ENCODE measurements at regions not wholly inside any gene's neighbourhood (a gene's known extent, or its start where the extent isn't known, plus 50 kb on each side); places are given as distances from the start of the nearest gene placed in this dataset.
A peak's percentile ranks its signal among the peaks of the same experiment; 100 is the strongest.
"Not testable (repeated sequence)": the region's sequence is repeated elsewhere in the genome, so short reads cannot be mapped to it uniquely, and the experiment has no call there.

- DNase-seq (ENCODE audit: low read depth, low spot score): no peak
Observed at GRCh38 chr14:94836849-94837248, 66.9 kb upstream of the GSC start.

- no peak for DNase-seq (ENCODE audit: low read depth, low spot score)
Observed at GRCh38 chr14:94833633-94834032, 63.7 kb upstream of the GSC start.

- no peak for DNase-seq (ENCODE audit: low read depth, low spot score)
Observed at GRCh38 chr14:94831085-94831484, 61.2 kb upstream of the GSC start.

GRCh38 chr14:94827711-94828447, 58.0 kb upstream of the GSC start:
- DNase-seq (ENCODE audit: low read depth, low spot score): peak; percentile 29

GRCh38 chr14:94826774-94827173, 56.9 kb upstream of the GSC start:
- no peak for DNase-seq (ENCODE audit: low read depth, low spot score)

- DNase-seq (ENCODE audit: low read depth, low spot score): peak; percentile 66
Observed at GRCh38 chr14:94823556-94824341, 53.8 kb upstream of the GSC start.

GRCh38 chr14:94821705-94822104, 51.8 kb upstream of the GSC start:
- DNase-seq (ENCODE audit: low read depth, low spot score): no peak

- not testable (repeated sequence) for DNase-seq (ENCODE audit: low read depth, low spot score)
Observed at GRCh38 chr14:94820932-94821331, 51.0 kb upstream of the GSC start.
